Esophagus muscularis mucosa (tissue), 4 donors: ENCODE measurements at regions not wholly inside any gene's neighbourhood (a gene's known extent, or its start where the extent isn't known, plus 50 kb on each side); places are given as distances from the start of the nearest gene placed in this dataset.

Source experiments
- CTCF ChIP-seq, 3 experiments: fragments of 200-600 bp in 2 of 3; fragments of 450-650 bp in 1 of 3; sonication (generic) in 2 of 3; IDR thresholded peaks; one replicate each; pipeline ENCODE4 v1.5.1; 2017 to 2019; ENCODE audit warnings: antibody characterized with exemption in 3 of 3, mild to moderate bottlenecking in 2 of 3, moderate library complexity in 1 of 3
- EP300 ChIP-seq: sonication (generic); formaldehyde crosslinking; IDR thresholded peaks from one replicate; pipeline ENCODE4 v1.6.1; 2017; ENCODE audit warnings: antibody characterized with exemption
- POLR2AphosphoS5 ChIP-seq, 2 donors: sonication (generic); formaldehyde crosslinking; IDR thresholded peaks; one replicate each; pipeline ENCODE4 v1.6.1; 2017; ENCODE audit warnings: antibody characterized with exemption in 2 of 2

- TF ChIP-seq EP300 (no peak), CTCF (IDR thresholded peaks at IDR 0.05) (no peak), POLR2AphosphoS5 (IDR thresholded peaks at IDR 0.05) (no peak)
These were observed 141.4 kb downstream of the MBL2 start for GRCh38 chr10:52631146-52631545.
